Prostate gland (tissue), 2 donors: ENCODE measurements at regions not wholly inside any gene's neighbourhood (a gene's known extent, or its start where the extent isn't known, plus 50 kb on each side); places are given as distances from the start of the nearest gene placed in this dataset.

Source experiments
- CTCF ChIP-seq, 4 experiments: fragments of 200-600 bp in 2 of 4; fragments of 450-650 bp in 2 of 4; sonication (generic) in 2 of 4; IDR thresholded peaks; 1 replicate in 3 of 4; 2 replicates in 1 of 4; pipeline ENCODE4 v1.5.1; 2016 to 2019; ENCODE audit warnings: antibody characterized with exemption in 4 of 4, mild to moderate bottlenecking in 2 of 4, moderate library complexity in 2 of 4
- POLR2A ChIP-seq: fragments of 450-650 bp; IDR thresholded peaks from one replicate; pipeline ENCODE4 v1.6.1; 2016; ENCODE audit warnings: antibody characterized with exemption, mild to moderate bottlenecking
- POLR2AphosphoS5 ChIP-seq: sonication (generic); formaldehyde crosslinking; IDR thresholded peaks from one replicate; pipeline ENCODE4 v1.6.1; 2017; ENCODE audit warnings: antibody characterized with exemption

GRCh38 chr21:35511696-35512162, 462.6 kb upstream of the RUNX1 start:
- TF ChIP-seq POLR2A (no peak), CTCF (IDR thresholded peaks at IDR 0.05) (no peak), POLR2AphosphoS5 (no peak)
